ENCODE measurements at regions not wholly inside any gene's neighbourhood (a gene's known extent, or its start where the extent isn't known, plus 50 kb on each side); places are given as distances from the start of the nearest gene placed in this dataset.
"Not testable (repeated sequence)": the region's sequence is repeated elsewhere in the genome, so short reads cannot be mapped to it uniquely, and the experiment has no call there.

- TF ChIP-seq POLR2A, CTCF (IDR thresholded peaks at IDR 0.05): not testable (repeated sequence)
Observed at GRCh38 chr1:170427002-170427401, 105.0 kb upstream of the GORAB start.

All from Peyer's patch (tissue), 4 donors.